ENCODE measurements at regions not wholly inside any gene's neighbourhood (a gene's known extent, or its start where the extent isn't known, plus 50 kb on each side); places are given as distances from the start of the nearest gene placed in this dataset.

DNA sequence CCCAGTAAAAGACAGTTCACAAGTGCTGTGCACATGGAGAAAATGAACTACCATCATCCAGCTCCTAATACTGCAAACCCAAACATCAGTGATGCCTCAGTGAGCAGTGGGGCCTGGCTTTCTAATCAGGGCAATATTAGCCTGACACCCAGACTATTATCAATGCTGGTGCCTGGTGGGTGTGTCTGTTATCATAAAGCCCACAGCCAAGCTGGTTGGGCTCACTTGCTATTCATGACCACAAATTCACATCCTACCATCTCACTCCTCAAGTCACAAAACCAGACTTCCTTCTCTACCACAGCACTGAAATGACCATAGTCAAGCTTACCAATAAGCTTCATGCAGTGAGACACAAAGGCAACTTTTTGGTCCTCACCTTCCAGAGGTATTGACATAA is 180.8 kb upstream of the PLN start:
- H3K27me3 ChIP-seq (ENCODE audit: insufficient read depth, low read depth) = no peaks in the 10 kb centered on the region
- POLR2A ChIA-PET (ENCODE audit: unreplicated experiment) = no interaction called here
- no TSS peak for BruUV-seq (replicated peaks)

DNA sequence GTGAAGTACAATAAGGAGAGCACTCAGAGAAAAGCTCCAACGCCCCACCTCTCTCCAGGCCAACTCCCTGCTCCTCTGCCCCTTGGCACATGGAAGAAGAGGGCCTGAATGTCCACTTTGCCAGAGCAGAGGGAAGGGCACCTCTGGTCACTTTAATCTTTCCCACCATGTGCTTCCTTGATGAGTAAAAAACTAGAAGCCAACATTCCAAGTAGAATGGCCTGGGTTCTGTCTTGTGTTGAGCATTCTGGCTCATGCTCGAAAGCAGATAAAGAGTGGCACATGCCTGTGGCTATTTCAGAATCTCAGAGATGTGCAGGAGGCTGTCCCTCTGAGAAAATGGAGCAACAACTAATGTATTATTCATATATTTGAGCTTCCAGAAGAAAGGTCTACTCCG is 177.4 kb upstream of the PLN start:
- ChIA-PET POLR2A (ENCODE audit: unreplicated experiment) (no interaction called here), CTCF (no interaction called here)
- no peaks in the 10 kb centered on the region for H3K9me3 ChIP-seq (ENCODE audit: insufficient read depth, low read depth)

More for the DNA sequence above, 180.8 kb upstream of the PLN start:
- no peak overlapping the region for H3K4me3 ChIP-seq
- TF ChIP-seq EZH2 (IDR thresholded peaks at IDR 0.05; ENCODE audit: low read depth) = no peak
- TF ChIP-seq, protein P1, sequence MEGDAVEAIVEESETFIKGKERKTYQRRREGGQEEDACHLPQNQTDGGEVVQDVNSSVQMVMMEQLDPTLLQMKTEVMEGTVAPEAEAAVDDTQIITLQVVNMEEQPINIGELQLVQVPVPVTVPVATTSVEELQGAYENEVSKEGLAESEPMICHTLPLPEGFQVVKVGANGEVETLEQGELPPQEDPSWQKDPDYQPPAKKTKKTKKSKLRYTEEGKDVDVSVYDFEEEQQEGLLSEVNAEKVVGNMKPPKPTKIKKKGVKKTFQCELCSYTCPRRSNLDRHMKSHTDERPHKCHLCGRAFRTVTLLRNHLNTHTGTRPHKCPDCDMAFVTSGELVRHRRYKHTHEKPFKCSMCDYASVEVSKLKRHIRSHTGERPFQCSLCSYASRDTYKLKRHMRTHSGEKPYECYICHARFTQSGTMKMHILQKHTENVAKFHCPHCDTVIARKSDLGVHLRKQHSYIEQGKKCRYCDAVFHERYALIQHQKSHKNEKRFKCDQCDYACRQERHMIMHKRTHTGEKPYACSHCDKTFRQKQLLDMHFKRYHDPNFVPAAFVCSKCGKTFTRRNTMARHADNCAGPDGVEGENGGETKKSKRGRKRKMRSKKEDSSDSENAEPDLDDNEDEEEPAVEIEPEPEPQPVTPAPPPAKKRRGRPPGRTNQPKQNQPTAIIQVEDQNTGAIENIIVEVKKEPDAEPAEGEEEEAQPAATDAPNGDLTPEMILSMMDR (conservative IDR thresholded peaks at IDR 0.05) = no peak
- H3F3A ChIP-seq (ENCODE audit: insufficient read depth, low read depth) = no peaks in the 10 kb centered on the region
- H3K4me2 ChIP-seq = no peak overlapping the region
- H3K36me3 ChIP-seq (ENCODE audit: low read depth) = no peaks in the 10 kb centered on the region
- H2AFZ ChIP-seq = no peak overlapping the region
- H3K9me2 ChIP-seq (ENCODE audit: insufficient read depth) = no peaks in the 10 kb centered on the region; the same call in 1 of the 2 replicates
- no peaks in the 10 kb centered on the region for H3K4me1 ChIP-seq (replicated peaks; ENCODE audit: insufficient read depth)
- no peak for DNase-seq
- CTCF ChIA-PET = no interaction called here
- no peak overlapping the region for H3K27ac ChIP-seq
- no peaks in the 10 kb centered on the region for H4K20me1 ChIP-seq (ENCODE audit: insufficient read depth)
- no peaks in the 10 kb centered on the region for H3K9me3 ChIP-seq (ENCODE audit: insufficient read depth, low read depth)
- intact Hi-C loops (cut with micrococcal nuclease; ENCODE audit: unreplicated experiment) = no loop called here
- no peaks in the 10 kb centered on the region for H3K79me2 ChIP-seq (ENCODE audit: low read depth)

DNA sequence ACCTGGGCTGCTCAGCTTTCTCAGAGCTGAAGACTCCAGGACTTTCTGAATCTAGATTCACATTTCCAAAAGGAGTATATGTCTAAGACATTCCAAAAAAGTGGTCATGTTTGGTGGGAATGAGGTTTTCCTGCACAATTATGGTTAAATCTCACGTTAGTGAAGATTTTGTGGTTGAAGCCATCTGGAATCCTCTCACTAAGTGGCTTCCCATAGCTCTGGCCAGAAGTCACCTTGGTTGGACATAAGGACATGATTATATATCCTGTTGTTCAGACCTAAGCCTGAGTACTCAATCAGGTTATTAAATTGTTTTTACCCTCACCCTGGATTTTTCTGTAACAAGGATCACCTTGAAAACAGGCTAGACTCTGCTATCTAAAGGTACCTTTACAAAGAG is 176.1 kb upstream of the PLN start:
- Histone ChIP-seq H3K27ac (no peak overlapping the region), H4K20me1 (ENCODE audit: insufficient read depth) (no peaks in the 10 kb centered on the region), H3K27me3 (ENCODE audit: insufficient read depth, low read depth) (no peaks in the 10 kb centered on the region), H3K4me2 (no peak overlapping the region), H3K4me1 (replicated peaks; ENCODE audit: insufficient read depth) (no peaks in the 10 kb centered on the region), H3K36me3 (ENCODE audit: low read depth) (no peaks in the 10 kb centered on the region), H3K9me3 (ENCODE audit: insufficient read depth, low read depth) (0 out of 2 replicates have a peak, but pooled peaks cover 2% of the 10 kb centered on the region), H3F3A (ENCODE audit: insufficient read depth, low read depth) (no peaks in the 10 kb centered on the region), H2AFZ (no peak overlapping the region), H3K4me3 (no peak overlapping the region), H3K9me2 (ENCODE audit: insufficient read depth) (0 out of 2 replicates have a peak, but pooled peaks cover under 1% of the 10 kb centered on the region), H3K79me2 (ENCODE audit: low read depth) (no peaks in the 10 kb centered on the region)
- DNase-seq = no peak
- ChIA-PET CTCF (no interaction called here), POLR2A (ENCODE audit: unreplicated experiment) (no interaction called here)
- no TSS peak for BruUV-seq (replicated peaks)
- intact Hi-C loops (cut with micrococcal nuclease; ENCODE audit: unreplicated experiment) = no loop called here
- TF ChIP-seq, protein P1 (conservative IDR thresholded peaks at IDR 0.05) = no peak
- no peak for TF ChIP-seq EZH2 (IDR thresholded peaks at IDR 0.05; ENCODE audit: low read depth)

More for the DNA sequence above, 177.4 kb upstream of the PLN start:
- no TSS peak for BruUV-seq (replicated peaks)
- Histone ChIP-seq H3K9me2 (ENCODE audit: insufficient read depth) (no peaks in the 10 kb centered on the region), H3K36me3 (ENCODE audit: low read depth) (no peaks in the 10 kb centered on the region), H3K4me3 (no peak overlapping the region), H2AFZ (no peak overlapping the region), H3K4me1 (replicated peaks; ENCODE audit: insufficient read depth) (no peaks in the 10 kb centered on the region), H3K4me2 (no peak overlapping the region), H3K27me3 (ENCODE audit: insufficient read depth, low read depth) (no peaks in the 10 kb centered on the region), H3K79me2 (ENCODE audit: low read depth) (no peaks in the 10 kb centered on the region), H3F3A (ENCODE audit: insufficient read depth, low read depth) (no peaks in the 10 kb centered on the region), H4K20me1 (ENCODE audit: insufficient read depth) (no peaks in the 10 kb centered on the region), H3K27ac (no peak overlapping the region)
- TF ChIP-seq EZH2 (IDR thresholded peaks at IDR 0.05; ENCODE audit: low read depth) = no peak
- TF ChIP-seq, protein P1 (conservative IDR thresholded peaks at IDR 0.05) = no peak
- intact Hi-C loops (cut with micrococcal nuclease; ENCODE audit: unreplicated experiment) = no loop called here
- no peak for DNase-seq

Measured in PC-9 (cell line).